ENCODE measurements at regions not wholly inside any gene's neighbourhood (a gene's known extent, or its start where the extent isn't known, plus 50 kb on each side); places are given as distances from the start of the nearest gene placed in this dataset.

- H3K4me3 ChIP-seq (ENCODE audit: control insufficient read depth, low read depth, low read length), result peak overlapping the region; percentile 45
- no peak for DNase-seq (ENCODE audit: low read depth)
- TF ChIP-seq CTCF (conservative IDR thresholded peaks at IDR 0.05; ENCODE audit: control insufficient read depth, insufficient read depth, low read depth, low read length), result no peak
Observed at GRCh38 chr1:201740670-201741111, 88.3 kb upstream of the IPO9 start.

- no peak for DNase-seq (ENCODE audit: low read depth)
- H3K4me3 ChIP-seq (ENCODE audit: control insufficient read depth, low read depth, low read length), result no peak overlapping the region
Observed at GRCh38 chr1:201741763-201742342, 87.1 kb upstream of the IPO9 start.

GRCh38 chr1:201742476-201742875 is 86.5 kb upstream of the IPO9 start:
- DNase-seq (ENCODE audit: low read depth), result peak; percentile 43
- TF ChIP-seq CTCF (conservative IDR thresholded peaks at IDR 0.05; ENCODE audit: control insufficient read depth, insufficient read depth, low read depth, low read length), result no peak

More at GRCh38 chr1:201741763-201742342, 87.1 kb upstream of the IPO9 start:
- no peak for TF ChIP-seq CTCF (conservative IDR thresholded peaks at IDR 0.05; ENCODE audit: control insufficient read depth, insufficient read depth, low read depth, low read length)

GRCh38 chr1:201742955-201743805 is 85.8 kb upstream of the IPO9 start:
- no peak overlapping the region for H3K4me3 ChIP-seq (ENCODE audit: control insufficient read depth, low read depth, low read length)
- no peak for TF ChIP-seq CTCF (conservative IDR thresholded peaks at IDR 0.05; ENCODE audit: control insufficient read depth, insufficient read depth, low read depth, low read length)
- DNase-seq (ENCODE audit: low read depth), result no peak

More at GRCh38 chr1:201742476-201742875, 86.5 kb upstream of the IPO9 start:
- no peak overlapping the region for H3K4me3 ChIP-seq (ENCODE audit: control insufficient read depth, low read depth, low read length)

GRCh38 chr1:201745023-201745422 is 83.9 kb upstream of the IPO9 start:
- H3K4me3 ChIP-seq (ENCODE audit: control insufficient read depth, low read depth, low read length), result no peak overlapping the region
- peak; percentile 90 for DNase-seq (ENCODE audit: low read depth)
- TF ChIP-seq CTCF (conservative IDR thresholded peaks at IDR 0.05; ENCODE audit: control insufficient read depth, insufficient read depth, low read depth, low read length), result no peak

- no peak for TF ChIP-seq CTCF (conservative IDR thresholded peaks at IDR 0.05; ENCODE audit: control insufficient read depth, insufficient read depth, low read depth, low read length)
- no peak for DNase-seq (ENCODE audit: low read depth)
- H3K4me3 ChIP-seq (ENCODE audit: control insufficient read depth, low read depth, low read length), result no peak overlapping the region
Observed at GRCh38 chr1:201746156-201746555, 82.8 kb upstream of the IPO9 start.
